ENCODE measurements at regions not wholly inside any gene's neighbourhood (a gene's known extent, or its start where the extent isn't known, plus 50 kb on each side); places are given as distances from the start of the nearest gene placed in this dataset.

DNA sequence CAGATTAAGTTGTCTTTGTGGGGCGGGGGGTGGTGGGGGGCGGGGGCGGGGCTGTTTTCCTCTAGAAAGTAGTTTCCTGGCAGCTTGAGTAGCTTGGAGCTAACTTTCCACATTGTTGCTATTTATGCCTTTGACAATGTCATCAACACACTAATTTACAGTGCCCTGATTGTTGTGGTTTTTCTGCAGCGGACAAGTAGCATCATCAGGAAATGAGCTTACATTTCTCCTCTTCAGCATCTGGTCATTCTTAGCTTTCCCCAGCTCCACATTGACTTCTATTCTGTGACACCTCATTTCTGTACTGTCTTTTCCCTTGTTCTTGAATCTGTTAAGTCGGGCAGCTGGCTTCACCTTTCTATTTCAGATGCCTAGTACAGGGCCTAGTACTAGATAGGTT lies 112.3 kb upstream of the RAD23B start:
- TF ChIP-seq GATA2 (IDR thresholded peaks at IDR 0.05; ENCODE audit: low read depth, low read length) (no peak), GATA3 (IDR thresholded peaks at IDR 0.05; ENCODE audit: low read depth, low read length) (no peak)
